Neural progenitor cell (in vitro differentiated cells): ENCODE measurements at regions not wholly inside any gene's neighbourhood (a gene's known extent, or its start where the extent isn't known, plus 50 kb on each side); places are given as distances from the start of the nearest gene placed in this dataset. TPM values are rescaled to one million over a fixed set of nuclear protein-coding genes. Genes with fewer than 3 reads are reported as not detected.

Experiments
- DNase-seq: peaks from one replicate; pipeline ENCODE4 v3.0.0-alpha.2; 2016; ENCODE audit warnings: low spot score
- H2AFZ ChIP-seq: fragments of 200-600 bp; sonication (generic); replicated peaks from 2 replicates; pipeline ENCODE4 v1.6.1; 2016; ENCODE audit warnings: antibody characterized with exemption
- H3F3A ChIP-seq: fragments of 200-600 bp; sonication (generic); 2 replicates; pipeline ENCODE4 v1.6.1; 2016; ENCODE audit warnings: antibody characterized with exemption, low read depth
- H3K27ac ChIP-seq: fragments of 200-600 bp; sonication (generic); 2 replicates; pipeline ENCODE4 v1.5.1; 2016; ENCODE audit warnings: mild to moderate bottlenecking
- H3K27me3 ChIP-seq: fragments of 200-600 bp; sonication (generic); 2 replicates; pipeline ENCODE4 v1.6.1; 2016; ENCODE audit warnings: mild to moderate bottlenecking, moderate library complexity
- H3K36me3 ChIP-seq: fragments of 200-600 bp; sonication (generic); 2 replicates; pipeline ENCODE4 v1.5.1; 2016
- H3K4me1 ChIP-seq: fragments of 200-600 bp; sonication (generic); 2 replicates; pipeline ENCODE4 v1.6.1; 2016; ENCODE audit warnings: mixed run types
- H3K4me2 ChIP-seq: fragments of 200-600 bp; sonication (generic); 2 replicates; pipeline ENCODE4 v1.6.1; 2016
- H3K4me3 ChIP-seq: fragments of 200-600 bp; sonication (generic); 2 replicates; pipeline ENCODE4 v1.5.1; 2016
- H3K79me2 ChIP-seq: fragments of 200-600 bp; sonication (generic); 2 replicates; pipeline ENCODE4 v1.6.1; 2016; ENCODE audit warnings: low read depth
- H3K9ac ChIP-seq: fragments of 200-600 bp; sonication (generic); 2 replicates; pipeline ENCODE4 v1.6.1; 2016
- H3K9me3 ChIP-seq: fragments of 200-600 bp; sonication (generic); 2 replicates; pipeline ENCODE4 v1.5.1; 2016; ENCODE audit warnings: low read depth
- H4K20me1 ChIP-seq: fragments of 200-600 bp; sonication (generic); 2 replicates; pipeline ENCODE4 v1.6.1; 2016; ENCODE audit warnings: low read depth
- H3K27ac Mint-ChIP-seq: 3 replicates; pipeline ENCODE4 v1.8.0; 2021; ENCODE audit warnings: mixed read lengths
- H3K27me3 Mint-ChIP-seq: 2 replicates; pipeline ENCODE4 v1.8.0; 2022; ENCODE audit warnings: low read depth, mild to moderate bottlenecking, inconsistent platforms, moderate library complexity, mixed read lengths; ENCODE audit not compliant: insufficient read depth
- H3K36me3 Mint-ChIP-seq: 3 replicates; pipeline ENCODE4 v1.8.0; 2021; ENCODE audit warnings: mixed read lengths
- H3K4me1 Mint-ChIP-seq: 3 replicates; pipeline ENCODE4 v1.8.0; 2021; ENCODE audit warnings: mixed read lengths
- H3K4me3 Mint-ChIP-seq: 3 replicates; pipeline ENCODE4 v1.8.0; 2021; ENCODE audit warnings: mild to moderate bottlenecking, moderate library complexity, mixed read lengths
- H3K9me3 Mint-ChIP-seq: 3 replicates; pipeline ENCODE4 v1.8.0; 2020; ENCODE audit warnings: mixed read lengths
- CTCF ChIP-seq: fragments of 200-600 bp; sonication (generic); IDR thresholded peaks from 2 replicates; pipeline ENCODE4 v1.5.1; 2017; ENCODE audit warnings: antibody characterized with exemption, mild to moderate bottlenecking
- EZH2 ChIP-seq: fragments of 200-600 bp; sonication (generic); IDR thresholded peaks from 2 replicates; pipeline ENCODE4 v1.6.1; 2017; ENCODE audit warnings: antibody characterized with exemption, mild to moderate bottlenecking, moderate library complexity
- EZH2phosphoT487 ChIP-seq: fragments of 200-600 bp; sonication (generic); IDR thresholded peaks from 2 replicates; pipeline ENCODE4 v1.6.1; 2017; ENCODE audit warnings: antibody characterized with exemption
- small RNA-seq: library from RNA; depleted of rRNA; stranded (forward); fragments of <200 nt; gene quantifications from one replicate; pipeline ENCODE3, GENCODE V24; 2015

- no peaks in the 10 kb centered on the region for H3K4me1 ChIP-seq
- H3K9ac ChIP-seq, result no peak overlapping the region
- no peak for DNase-seq
- no peak for TF ChIP-seq EZH2phosphoT487
- no peak for TF ChIP-seq CTCF
- TF ChIP-seq EZH2, result no peak
- no peaks in the 10 kb centered on the region for H3K9me3 Mint-ChIP-seq
- no peaks in the 10 kb centered on the region for H3K4me1 Mint-ChIP-seq
- H3K79me2 ChIP-seq, result no peaks in the 10 kb centered on the region
- no peaks in the 10 kb centered on the region for H3K36me3 ChIP-seq
- H3K27ac Mint-ChIP-seq, result no peak overlapping the region
- peaks cover 4% of the 10 kb centered on the region for H3K27me3 Mint-ChIP-seq
- H3K27me3 ChIP-seq, result no peaks in the 10 kb centered on the region
- H3K9me3 ChIP-seq, result no peaks in the 10 kb centered on the region
- H3K36me3 Mint-ChIP-seq, result no peaks in the 10 kb centered on the region
- no peak overlapping the region for H3K27ac ChIP-seq
- H2AFZ ChIP-seq, result no peak overlapping the region
- H3K4me3 Mint-ChIP-seq, result no peak overlapping the region
- H3F3A ChIP-seq, result no peaks in the 10 kb centered on the region
- H3K4me2 ChIP-seq, result no peak overlapping the region
- no peak overlapping the region for H3K4me3 ChIP-seq
- H4K20me1 ChIP-seq, result no peaks in the 10 kb centered on the region
Measured at GRCh38 chr2:78967294-78967693, 58.2 kb upstream of the REG3G start.

GRCh38 chr2:78973630-78974029 is 51.9 kb upstream of the REG3G start:
- Histone ChIP-seq H3F3A (peaks cover 10% of the 10 kb centered on the region), H3K4me3 (no peak overlapping the region), H3K27ac (no peak overlapping the region), H3K4me2 (no peak overlapping the region), H3K9ac (no peak overlapping the region), H4K20me1 (no peaks in the 10 kb centered on the region), H3K9me3 (no peaks in the 10 kb centered on the region), H3K27me3 (no peaks in the 10 kb centered on the region), H3K79me2 (no peaks in the 10 kb centered on the region), H3K4me1 (peaks cover 11% of the 10 kb centered on the region), H3K36me3 (no peaks in the 10 kb centered on the region), H2AFZ (no peak overlapping the region)
- no peak overlapping the region for H3K4me3 Mint-ChIP-seq
- H3K27me3 Mint-ChIP-seq, result no peaks in the 10 kb centered on the region
- H3K4me1 Mint-ChIP-seq, result peaks cover 8% of the 10 kb centered on the region
- no peak for DNase-seq
- H3K36me3 Mint-ChIP-seq, result no peaks in the 10 kb centered on the region
- no peak overlapping the region for H3K27ac Mint-ChIP-seq
- TF ChIP-seq EZH2phosphoT487 (no peak), CTCF (no peak), EZH2 (no peak)
- no peaks in the 10 kb centered on the region for H3K9me3 Mint-ChIP-seq

Small RNAs in the stretch of these regions (small RNA-seq; reads per million reads assigned to genes)
- gene RNU6-812P (not detected), gene RNU6-827P (not detected)
